WTC11 (cell line): ENCODE measurements at regions not wholly inside any gene's neighbourhood (a gene's known extent, or its start where the extent isn't known, plus 50 kb on each side); places are given as distances from the start of the nearest gene placed in this dataset.

ENCODE experiments used
- ATAC-seq: fragments of 200-7000 bp; cut with Tn5 transposase; 2 replicates; pipeline ENCODE4 v1.10.0; 2021; ENCODE audit warnings: mild to moderate bottlenecking, moderate library complexity
- CTCF ChIA-PET: fragments of 300-600 bp; sonication (Branson Sonifier 250); formaldehyde crosslinking; loops from one replicate; lab custom pipeline; 2021; ENCODE audit warnings: antibody characterized with exemption; lab: Charles Lee
- POLR2A ChIA-PET: fragments of 350-600 bp; sonication (Branson Sonifier 250); formaldehyde crosslinking; loops from one replicate; lab custom pipeline; 2021; ENCODE audit warnings: antibody characterized with exemption; lab: Charles Lee
- DNase-seq: peaks from one replicate; pipeline ENCODE4 v3.0.0; 2021; ENCODE audit warnings: low spot score
- H3K27ac Mint-ChIP-seq: 2 replicates; pipeline ENCODE4 v1.8.0; 2021; ENCODE audit warnings: mixed read lengths
- H3K27me3 Mint-ChIP-seq: 2 replicates; pipeline ENCODE4 v1.8.0; 2021; ENCODE audit warnings: low read depth, mild to moderate bottlenecking, moderate library complexity, mixed read lengths
- H3K36me3 Mint-ChIP-seq: 2 replicates; pipeline ENCODE4 v1.8.0; 2021; ENCODE audit warnings: mixed read lengths
- H3K4me1 Mint-ChIP-seq: 2 replicates; pipeline ENCODE4 v1.8.0; 2022; ENCODE audit warnings: mixed read lengths
- H3K4me3 Mint-ChIP-seq: 2 replicates; pipeline ENCODE4 v1.8.0; 2021; ENCODE audit warnings: mild to moderate bottlenecking, moderate library complexity, mixed read lengths
- H3K9me3 Mint-ChIP-seq: 2 replicates; pipeline ENCODE4 v1.8.0; 2021; ENCODE audit warnings: mixed read lengths
- E2F4 ChIP-seq: sonication (generic); formaldehyde crosslinking; IDR thresholded peaks from 2 replicates; pipeline ENCODE4 v1.8.1; 2022; ENCODE audit warnings: low read depth, mild to moderate bottlenecking, moderate library complexity, missing genetic modification reagents, borderline replicate concordance
- ETV6 ChIP-seq: sonication (generic); formaldehyde crosslinking; IDR thresholded peaks from 2 replicates; pipeline ENCODE4 v1.8.1; 2022; ENCODE audit warnings: mild to moderate bottlenecking, missing genetic modification reagents
- FOXP1 ChIP-seq: sonication (generic); formaldehyde crosslinking; IDR thresholded peaks from 2 replicates; pipeline ENCODE4 v1.8.0; 2022; ENCODE audit warnings: missing genetic modification reagents, mild to moderate bottlenecking, moderate library complexity, borderline replicate concordance
- FOXP4 ChIP-seq: sonication (generic); formaldehyde crosslinking; IDR thresholded peaks from 2 replicates; pipeline ENCODE4 v1.8.0; 2022; ENCODE audit warnings: mild to moderate bottlenecking, missing genetic modification reagents
- GRHL2 ChIP-seq: fragments of 250-450 bp; sonication (Bioruptor Pico); IDR thresholded peaks from 2 replicates; pipeline ENCODE4 v1.8.0; 2022; ENCODE audit warnings: mild to moderate bottlenecking, moderate library complexity; ENCODE audit not compliant: insufficient replicate concordance, severe bottlenecking
- KAT7 ChIP-seq: sonication (generic); formaldehyde crosslinking; IDR thresholded peaks from 2 replicates; pipeline ENCODE4 v1.8.1; 2023; ENCODE audit warnings: missing genetic modification reagents, mild to moderate bottlenecking, borderline replicate concordance
- PRRX2 ChIP-seq: fragments of 250-450 bp; sonication (Bioruptor Pico); IDR thresholded peaks from 2 replicates; pipeline ENCODE4 v1.8.0; 2021; ENCODE audit warnings: mild to moderate bottlenecking
- RELA ChIP-seq: sonication (generic); formaldehyde crosslinking; IDR thresholded peaks from 2 replicates; pipeline ENCODE4 v1.8.1; 2022; ENCODE audit warnings: missing genetic modification reagents, mild to moderate bottlenecking, borderline replicate concordance
- SP1 ChIP-seq: sonication (generic); formaldehyde crosslinking; conservative IDR thresholded peaks from 2 replicates; pipeline ENCODE4 v1.8.1; 2022; ENCODE audit warnings: missing genetic modification reagents
- STAT6 ChIP-seq: sonication (generic); formaldehyde crosslinking; conservative IDR thresholded peaks from 2 replicates; pipeline ENCODE4 v1.8.1; 2023; ENCODE audit warnings: mild to moderate bottlenecking, low read depth, missing genetic modification reagents, moderate library complexity
- TCF7 ChIP-seq: sonication (generic); formaldehyde crosslinking; IDR thresholded peaks from 2 replicates; pipeline ENCODE4 v1.8.0; 2022; ENCODE audit warnings: mild to moderate bottlenecking, low read depth, missing genetic modification reagents, moderate library complexity
- ZNF232 ChIP-seq: sonication (generic); formaldehyde crosslinking; IDR thresholded peaks from 2 replicates; pipeline ENCODE4 v1.8.0; 2022; ENCODE audit warnings: mild to moderate bottlenecking, missing genetic modification reagents
- ZNF317 ChIP-seq: sonication (generic); formaldehyde crosslinking; IDR thresholded peaks from 2 replicates; pipeline ENCODE4 v1.8.1; 2023; ENCODE audit warnings: low read depth, mild to moderate bottlenecking, moderate library complexity, missing genetic modification reagents, borderline replicate concordance
- ZNF416 ChIP-seq: fragments of 250-450 bp; sonication (Bioruptor Pico); IDR thresholded peaks from 2 replicates; pipeline ENCODE4 v1.9.0; 2021; ENCODE audit warnings: mild to moderate bottlenecking, inconsistent platforms
- ZNF671 ChIP-seq: fragments of 250-450 bp; sonication (Bioruptor Pico); IDR thresholded peaks from 2 replicates; pipeline ENCODE4 v1.8.0; 2021; ENCODE audit warnings: mild to moderate bottlenecking
- TF ChIP-seq, protein P1 (sequence below): fragments of 250-450 bp; sonication (Bioruptor Pico); IDR thresholded peaks from 2 replicates; pipeline ENCODE4 v1.9.0; 2021; ENCODE audit warnings: mild to moderate bottlenecking, borderline replicate concordance
- TF ChIP-seq, protein P2 (sequence below): fragments of 250-450 bp; sonication (Bioruptor Pico); IDR thresholded peaks from 2 replicates; pipeline ENCODE4 v1.9.0; 2021; ENCODE audit warnings: mild to moderate bottlenecking
- TF ChIP-seq, protein P3 (sequence below): sonication (generic); formaldehyde crosslinking; IDR thresholded peaks from 2 replicates; pipeline ENCODE4 v1.8.0; 2023; ENCODE audit warnings: mild to moderate bottlenecking, missing genetic modification reagents

GRCh38 chr12:39102474-39103209, 197.3 kb upstream of the CPNE8 start:
- CTCF ChIA-PET: interaction anchor here (1.0 to 3.3 kb wide), 5 partner anchors 20 to 349 kb away, joined by 3 to 56 read pairs (median 17); partner anchors contain the start of gene CPNE8
- ATAC-seq (no peak), DNase-seq (no peak)
- Mint-ChIP-seq H3K27me3 (no peaks in the 10 kb centered on the region), H3K27ac (no peak overlapping the region), H3K4me3 (no peak overlapping the region), H3K36me3 (peaks cover 5% of the 10 kb centered on the region), H3K9me3 (peaks cover 14% of the 10 kb centered on the region), H3K4me1 (peaks cover 23% of the 10 kb centered on the region)
- TF ChIP-seq KAT7 (no peak), ETV6 (CRISPR knock-in tag) (no peak), SP1 (CRISPR knock-in tag) (no peak), PRRX2 (CRISPR knock-in tag) (no peak), FOXP1 (no peak), RELA (CRISPR knock-in tag) (no peak), ZNF416 (CRISPR knock-in tag) (no peak), STAT6 (CRISPR knock-in tag) (no peak), FOXP4 (CRISPR knock-in tag) (no peak), ZNF317 (CRISPR knock-in tag) (no peak), GRHL2 (no peak), E2F4 (CRISPR knock-in tag) (no peak), ZNF232 (no peak), ZNF671 (CRISPR knock-in tag) (no peak), TCF7 (CRISPR knock-in tag) (no peak)
- TF ChIP-seq, protein P1, sequence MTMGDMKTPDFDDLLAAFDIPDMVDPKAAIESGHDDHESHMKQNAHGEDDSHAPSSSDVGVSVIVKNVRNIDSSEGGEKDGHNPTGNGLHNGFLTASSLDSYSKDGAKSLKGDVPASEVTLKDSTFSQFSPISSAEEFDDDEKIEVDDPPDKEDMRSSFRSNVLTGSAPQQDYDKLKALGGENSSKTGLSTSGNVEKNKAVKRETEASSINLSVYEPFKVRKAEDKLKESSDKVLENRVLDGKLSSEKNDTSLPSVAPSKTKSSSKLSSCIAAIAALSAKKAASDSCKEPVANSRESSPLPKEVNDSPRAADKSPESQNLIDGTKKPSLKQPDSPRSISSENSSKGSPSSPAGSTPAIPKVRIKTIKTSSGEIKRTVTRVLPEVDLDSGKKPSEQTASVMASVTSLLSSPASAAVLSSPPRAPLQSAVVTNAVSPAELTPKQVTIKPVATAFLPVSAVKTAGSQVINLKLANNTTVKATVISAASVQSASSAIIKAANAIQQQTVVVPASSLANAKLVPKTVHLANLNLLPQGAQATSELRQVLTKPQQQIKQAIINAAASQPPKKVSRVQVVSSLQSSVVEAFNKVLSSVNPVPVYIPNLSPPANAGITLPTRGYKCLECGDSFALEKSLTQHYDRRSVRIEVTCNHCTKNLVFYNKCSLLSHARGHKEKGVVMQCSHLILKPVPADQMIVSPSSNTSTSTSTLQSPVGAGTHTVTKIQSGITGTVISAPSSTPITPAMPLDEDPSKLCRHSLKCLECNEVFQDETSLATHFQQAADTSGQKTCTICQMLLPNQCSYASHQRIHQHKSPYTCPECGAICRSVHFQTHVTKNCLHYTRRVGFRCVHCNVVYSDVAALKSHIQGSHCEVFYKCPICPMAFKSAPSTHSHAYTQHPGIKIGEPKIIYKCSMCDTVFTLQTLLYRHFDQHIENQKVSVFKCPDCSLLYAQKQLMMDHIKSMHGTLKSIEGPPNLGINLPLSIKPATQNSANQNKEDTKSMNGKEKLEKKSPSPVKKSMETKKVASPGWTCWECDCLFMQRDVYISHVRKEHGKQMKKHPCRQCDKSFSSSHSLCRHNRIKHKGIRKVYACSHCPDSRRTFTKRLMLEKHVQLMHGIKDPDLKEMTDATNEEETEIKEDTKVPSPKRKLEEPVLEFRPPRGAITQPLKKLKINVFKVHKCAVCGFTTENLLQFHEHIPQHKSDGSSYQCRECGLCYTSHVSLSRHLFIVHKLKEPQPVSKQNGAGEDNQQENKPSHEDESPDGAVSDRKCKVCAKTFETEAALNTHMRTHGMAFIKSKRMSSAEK (CRISPR knock-in tag): no peak
- TF ChIP-seq, protein P2, sequence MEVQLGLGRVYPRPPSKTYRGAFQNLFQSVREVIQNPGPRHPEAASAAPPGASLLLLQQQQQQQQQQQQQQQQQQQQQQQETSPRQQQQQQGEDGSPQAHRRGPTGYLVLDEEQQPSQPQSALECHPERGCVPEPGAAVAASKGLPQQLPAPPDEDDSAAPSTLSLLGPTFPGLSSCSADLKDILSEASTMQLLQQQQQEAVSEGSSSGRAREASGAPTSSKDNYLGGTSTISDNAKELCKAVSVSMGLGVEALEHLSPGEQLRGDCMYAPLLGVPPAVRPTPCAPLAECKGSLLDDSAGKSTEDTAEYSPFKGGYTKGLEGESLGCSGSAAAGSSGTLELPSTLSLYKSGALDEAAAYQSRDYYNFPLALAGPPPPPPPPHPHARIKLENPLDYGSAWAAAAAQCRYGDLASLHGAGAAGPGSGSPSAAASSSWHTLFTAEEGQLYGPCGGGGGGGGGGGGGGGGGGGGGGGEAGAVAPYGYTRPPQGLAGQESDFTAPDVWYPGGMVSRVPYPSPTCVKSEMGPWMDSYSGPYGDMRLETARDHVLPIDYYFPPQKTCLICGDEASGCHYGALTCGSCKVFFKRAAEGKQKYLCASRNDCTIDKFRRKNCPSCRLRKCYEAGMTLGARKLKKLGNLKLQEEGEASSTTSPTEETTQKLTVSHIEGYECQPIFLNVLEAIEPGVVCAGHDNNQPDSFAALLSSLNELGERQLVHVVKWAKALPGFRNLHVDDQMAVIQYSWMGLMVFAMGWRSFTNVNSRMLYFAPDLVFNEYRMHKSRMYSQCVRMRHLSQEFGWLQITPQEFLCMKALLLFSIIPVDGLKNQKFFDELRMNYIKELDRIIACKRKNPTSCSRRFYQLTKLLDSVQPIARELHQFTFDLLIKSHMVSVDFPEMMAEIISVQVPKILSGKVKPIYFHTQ (CRISPR knock-in tag): no peak
- TF ChIP-seq, protein P3, sequence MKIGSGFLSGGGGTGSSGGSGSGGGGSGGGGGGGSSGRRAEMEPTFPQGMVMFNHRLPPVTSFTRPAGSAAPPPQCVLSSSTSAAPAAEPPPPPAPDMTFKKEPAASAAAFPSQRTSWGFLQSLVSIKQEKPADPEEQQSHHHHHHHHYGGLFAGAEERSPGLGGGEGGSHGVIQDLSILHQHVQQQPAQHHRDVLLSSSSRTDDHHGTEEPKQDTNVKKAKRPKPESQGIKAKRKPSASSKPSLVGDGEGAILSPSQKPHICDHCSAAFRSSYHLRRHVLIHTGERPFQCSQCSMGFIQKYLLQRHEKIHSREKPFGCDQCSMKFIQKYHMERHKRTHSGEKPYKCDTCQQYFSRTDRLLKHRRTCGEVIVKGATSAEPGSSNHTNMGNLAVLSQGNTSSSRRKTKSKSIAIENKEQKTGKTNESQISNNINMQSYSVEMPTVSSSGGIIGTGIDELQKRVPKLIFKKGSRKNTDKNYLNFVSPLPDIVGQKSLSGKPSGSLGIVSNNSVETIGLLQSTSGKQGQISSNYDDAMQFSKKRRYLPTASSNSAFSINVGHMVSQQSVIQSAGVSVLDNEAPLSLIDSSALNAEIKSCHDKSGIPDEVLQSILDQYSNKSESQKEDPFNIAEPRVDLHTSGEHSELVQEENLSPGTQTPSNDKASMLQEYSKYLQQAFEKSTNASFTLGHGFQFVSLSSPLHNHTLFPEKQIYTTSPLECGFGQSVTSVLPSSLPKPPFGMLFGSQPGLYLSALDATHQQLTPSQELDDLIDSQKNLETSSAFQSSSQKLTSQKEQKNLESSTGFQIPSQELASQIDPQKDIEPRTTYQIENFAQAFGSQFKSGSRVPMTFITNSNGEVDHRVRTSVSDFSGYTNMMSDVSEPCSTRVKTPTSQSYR (CRISPR knock-in tag): no peak
- POLR2A ChIA-PET: interaction anchor here (0.5 kb wide), 1 partner anchor 338 kb away, joined by 5 read pairs; no protein-coding TSS in a partner anchor
